SH-SY5Y (cell line): ENCODE measurements at regions not wholly inside any gene's neighbourhood (a gene's known extent, or its start where the extent isn't known, plus 50 kb on each side); places are given as distances from the start of the nearest gene placed in this dataset.

Source experiments
- GATA2 ChIP-seq: IDR thresholded peaks from 2 replicates; pipeline ENCODE4 v1.6.1; 2011; ENCODE audit warnings: mild to moderate bottlenecking, low read depth, low read length
- GATA3 ChIP-seq: IDR thresholded peaks from 2 replicates; pipeline ENCODE4 v1.6.1; 2011; ENCODE audit warnings: low read depth, mild to moderate bottlenecking, low read length, moderate library complexity

GRCh38 chr11:41971592-41971991 lies 512.1 kb upstream of the LRRC4C start:
- TF ChIP-seq GATA2 (no peak), GATA3 (no peak)
